ENCODE measurements at regions not wholly inside any gene's neighbourhood (a gene's known extent, or its start where the extent isn't known, plus 50 kb on each side); places are given as distances from the start of the nearest gene placed in this dataset.

DNA sequence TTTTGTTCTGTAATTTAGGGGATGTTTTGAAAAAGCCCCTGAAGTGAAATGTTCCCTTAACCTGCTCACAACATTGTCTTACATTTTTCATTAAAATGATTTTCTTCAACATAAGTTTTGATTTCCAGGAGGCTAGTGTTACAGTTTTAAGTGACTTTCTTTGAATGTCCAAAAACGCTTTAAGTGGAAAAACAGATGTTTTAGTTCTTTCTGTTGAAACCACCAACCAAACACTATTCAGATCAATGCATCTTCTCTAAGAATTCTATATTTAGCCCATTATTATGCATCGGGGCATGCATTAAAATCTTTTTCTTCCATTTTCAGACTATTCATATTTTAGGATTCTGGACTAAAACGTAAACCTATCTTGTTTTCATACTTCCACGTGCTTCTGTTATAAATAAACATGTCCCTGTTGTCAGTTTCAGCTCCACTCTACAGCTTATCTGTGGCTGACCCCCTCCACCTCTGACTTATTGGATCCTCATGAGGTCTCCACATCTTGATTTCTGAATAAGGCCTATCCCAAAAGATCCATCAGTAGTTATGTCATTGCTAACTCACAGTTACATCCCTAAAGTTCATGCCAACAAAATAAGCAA lies 882.3 kb upstream of the SEMA6A start:
- TF ChIP-seq POLR2AphosphoS5 (IDR thresholded peaks at IDR 0.05) = no peak
- no peak for TF ChIP-seq POLR2A (IDR thresholded peaks at IDR 0.05)
